ENCODE measurements at regions not wholly inside any gene's neighbourhood (a gene's known extent, or its start where the extent isn't known, plus 50 kb on each side); places are given as distances from the start of the nearest gene placed in this dataset.

DNA sequence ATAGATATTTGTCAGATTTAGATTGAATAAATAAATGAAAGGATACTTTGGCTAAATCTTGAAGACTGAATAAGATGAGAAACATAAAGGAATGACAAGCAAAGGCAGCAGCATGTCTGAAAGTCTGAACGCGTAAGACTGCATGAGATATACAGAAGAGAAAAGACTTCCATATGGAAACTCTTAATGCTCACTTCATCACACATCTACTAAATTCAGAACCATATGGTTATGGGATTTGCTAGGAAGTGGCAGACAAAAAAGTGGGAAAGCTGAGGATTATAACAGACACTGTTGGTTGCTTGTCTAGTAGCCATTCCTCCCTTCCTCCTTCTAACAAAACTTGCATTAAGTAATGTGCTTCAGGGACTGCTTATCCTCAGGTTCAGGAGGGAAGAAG lies 446.7 kb downstream of the KCTD12 start:
- Mint-ChIP-seq H3K27me3 (peaks cover 4% of the 10 kb centered on the region), H3K4me3 (no peak overlapping the region), H3K27ac (no peak overlapping the region), H3K36me3 (ENCODE audit: low read depth) (no peaks in the 10 kb centered on the region), H3K9me3 (no peaks in the 10 kb centered on the region), H3K4me1 (ENCODE audit: low read depth) (no peaks in the 10 kb centered on the region)
- no peak for TF ChIP-seq CTCF (IDR thresholded peaks at IDR 0.05)
- DNase-seq: no peak
- Histone ChIP-seq H3K27me3 (ENCODE audit: control insufficient read depth in 1 of 2, insufficient read depth in 2 of 2, low read length in 2 of 2) (no peaks in the 10 kb centered on the region), H3K27ac (ENCODE audit: low read depth in 1 of 2, low read length in 2 of 2) (no peak overlapping the region), H3K9me3 (ENCODE audit: control insufficient read depth in 1 of 2, insufficient read depth in 1 of 2, low read length in 2 of 2) (no peaks in the 10 kb centered on the region), H3K4me1 (ENCODE audit: insufficient read depth, low read length) (no peaks in the 10 kb centered on the region), H3K36me3 (ENCODE audit: insufficient read depth, low read length) (no peaks in the 10 kb centered on the region), H3K4me3 (ENCODE audit: low read length) (no peak overlapping the region)
- POLR2A ChIA-PET: no interaction called here
- no peak for ATAC-seq (ENCODE audit: poor library complexity)
- CTCF ChIA-PET: no interaction called here
- intact Hi-C loops (cut with DNase I, micrococcal nuclease): no loop called here

DNA sequence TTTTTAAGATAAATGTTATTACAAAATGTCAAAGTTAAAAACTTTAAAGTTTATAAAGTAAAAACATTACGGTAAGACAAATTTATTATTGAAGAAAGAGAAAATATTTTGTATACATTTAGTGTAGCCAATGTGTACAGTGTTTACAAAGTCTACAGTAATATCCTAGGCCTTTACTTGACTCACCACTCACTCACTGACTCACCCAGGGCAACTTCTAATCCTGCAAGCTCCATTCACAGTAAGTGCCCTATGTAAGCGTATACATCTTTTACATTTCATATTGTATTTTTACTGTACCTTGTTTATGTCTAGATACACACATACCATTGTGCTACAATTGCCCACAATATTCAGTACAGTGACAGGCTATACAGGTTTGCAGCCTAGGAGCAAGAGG lies 448.2 kb downstream of the KCTD12 start:
- Histone ChIP-seq H3K27me3 (ENCODE audit: control insufficient read depth in 1 of 2, insufficient read depth in 2 of 2, low read length in 2 of 2) (no peaks in the 10 kb centered on the region), H3K4me3 (ENCODE audit: low read length) (no peak overlapping the region), H3K9me3 (ENCODE audit: control insufficient read depth in 1 of 2, insufficient read depth in 1 of 2, low read length in 2 of 2) (no peaks in the 10 kb centered on the region), H3K36me3 (ENCODE audit: insufficient read depth, low read length) (no peaks in the 10 kb centered on the region), H3K4me1 (ENCODE audit: insufficient read depth, low read length) (no peaks in the 10 kb centered on the region), H3K27ac (ENCODE audit: low read depth in 1 of 2, low read length in 2 of 2) (no peak overlapping the region)
- ChIA-PET POLR2A (no interaction called here), CTCF (no interaction called here)
- intact Hi-C loops (cut with DNase I, micrococcal nuclease): no loop called here
- peaks cover 4% of the 10 kb centered on the region for H3K27me3 Mint-ChIP-seq
- H3K4me3 Mint-ChIP-seq: no peak overlapping the region
- H3K27ac Mint-ChIP-seq: no peak overlapping the region
- no peaks in the 10 kb centered on the region for H3K36me3 Mint-ChIP-seq (ENCODE audit: low read depth)
- TF ChIP-seq CTCF (IDR thresholded peaks at IDR 0.05): no peak
- H3K4me1 Mint-ChIP-seq (ENCODE audit: low read depth): no peaks in the 10 kb centered on the region
- ATAC-seq (ENCODE audit: poor library complexity): no peak
- no peak for DNase-seq
- no peaks in the 10 kb centered on the region for H3K9me3 Mint-ChIP-seq

DNA sequence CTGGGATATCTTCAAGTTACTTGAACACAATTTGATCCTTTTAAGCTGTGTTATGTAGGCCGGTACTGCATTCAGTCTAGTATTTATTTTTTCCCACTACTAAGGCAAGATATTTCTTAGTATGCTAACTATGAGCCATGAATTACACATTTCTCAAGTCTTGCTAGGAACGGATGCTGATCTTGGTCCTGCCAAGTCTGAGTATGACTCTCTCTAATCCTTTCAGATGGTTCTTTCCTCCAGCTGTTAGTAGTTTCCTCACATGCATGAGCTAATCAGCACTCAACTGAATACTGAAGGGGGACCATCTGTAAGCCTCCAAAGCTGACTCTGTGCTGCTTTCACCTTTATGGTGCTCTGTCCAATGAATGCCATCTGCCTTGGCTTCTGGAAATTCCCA lies 460.3 kb downstream of the KCTD12 start:
- Histone ChIP-seq H3K4me1 (ENCODE audit: insufficient read depth, low read length) (no peaks in the 10 kb centered on the region), H3K27me3 (ENCODE audit: control insufficient read depth in 1 of 2, insufficient read depth in 2 of 2, low read length in 2 of 2) (no peaks in the 10 kb centered on the region), H3K4me3 (ENCODE audit: low read length) (no peak overlapping the region), H3K27ac (ENCODE audit: low read depth in 1 of 2, low read length in 2 of 2) (no peak overlapping the region), H3K9me3 (ENCODE audit: control insufficient read depth in 1 of 2, insufficient read depth in 1 of 2, low read length in 2 of 2) (no peaks in the 10 kb centered on the region), H3K36me3 (ENCODE audit: insufficient read depth, low read length) (no peaks in the 10 kb centered on the region)
- no peak for TF ChIP-seq CTCF (IDR thresholded peaks at IDR 0.05)
- Mint-ChIP-seq H3K27me3 (no peaks in the 10 kb centered on the region), H3K36me3 (ENCODE audit: low read depth) (no peaks in the 10 kb centered on the region), H3K4me1 (ENCODE audit: low read depth) (no peaks in the 10 kb centered on the region), H3K9me3 (no peaks in the 10 kb centered on the region), H3K4me3 (no peak overlapping the region), H3K27ac (no peak overlapping the region)
- DNase-seq (no peak), ATAC-seq (ENCODE audit: poor library complexity) (no peak)
- POLR2A ChIA-PET: no interaction called here
- CTCF ChIA-PET: no interaction called here
- intact Hi-C loops (cut with DNase I, micrococcal nuclease): no loop called here
